Ascending aorta (tissue), 2 donors: ENCODE measurements at regions not wholly inside any gene's neighbourhood (a gene's known extent, or its start where the extent isn't known, plus 50 kb on each side); places are given as distances from the start of the nearest gene placed in this dataset.

Source experiments
- DNase-seq, 2 donors: peaks; one replicate each; pipeline ENCODE4 v3.0.0-alpha.2; 2019; ENCODE audit warnings: low spot score in 2 of 2
- H3K27ac ChIP-seq, 2 donors: fragments of 200-600 bp; sonication (generic); one replicate each; pipeline ENCODE4 v1.5.1; 2016 to 2017; ENCODE audit warnings: mild to moderate bottlenecking in 1 of 2
- H3K27me3 ChIP-seq: fragments of 200-600 bp; sonication (generic); one replicate; pipeline ENCODE4 v1.5.1; 2017
- H3K36me3 ChIP-seq, 2 donors: fragments of 200-600 bp; sonication (generic); one replicate each; pipeline ENCODE4 v1.5.1; 2016
- H3K4me1 ChIP-seq, 2 donors: fragments of 200-600 bp; sonication (generic); one replicate each; pipeline ENCODE4 v1.5.1; 2016 to 2017; ENCODE audit warnings: mild to moderate bottlenecking in 1 of 2
- H3K4me3 ChIP-seq, 2 donors: fragments of 200-600 bp; sonication (generic); one replicate each; pipeline ENCODE4 v1.5.1; 2016 to 2017; ENCODE audit warnings: mild to moderate bottlenecking in 1 of 2
- H3K9me3 ChIP-seq, 2 donors: fragments of 200-600 bp; sonication (generic); one replicate each; pipeline ENCODE4 v1.5.1; 2016
- CTCF ChIP-seq, 3 experiments: fragments of 200-600 bp in 2 of 3; fragments of 450-650 bp in 1 of 3; sonication (generic) in 2 of 3; IDR thresholded peaks; one replicate each; pipeline ENCODE4 v1.5.1; 2016 to 2019; ENCODE audit warnings: antibody characterized with exemption in 3 of 3, mild to moderate bottlenecking in 1 of 3, moderate library complexity in 1 of 3
- intact Hi-C: fragments of 100-400 bp; cut with DNase I; formaldehyde crosslinking; loops from one replicate; pipeline ENCODE4 v1.15.1; 2023

- Histone ChIP-seq H3K27ac (no peak overlapping the region), H3K36me3 (no peaks in the 10 kb centered on the region), H3K9me3 (no peaks in the 10 kb centered on the region), H3K27me3 (no peaks in the 10 kb centered on the region), H3K4me1 (peaks cover 4 to 13% of the 10 kb centered on the region in 2 donors), H3K4me3 (no peak overlapping the region)
- TF ChIP-seq CTCF (IDR thresholded peaks at IDR 0.05): no peak
- DNase-seq: no peak
- intact Hi-C loops: no loop called here
Measured at GRCh38 chr5:56349461-56349860, 116.3 kb upstream of the ANKRD55 start.

- Histone ChIP-seq H3K27ac (no peak overlapping the region), H3K4me3 (no peak overlapping the region), H3K36me3 (no peaks in the 10 kb centered on the region), H3K9me3 (no peaks in the 10 kb centered on the region), H3K4me1 (peaks cover 4 to 6% of the 10 kb centered on the region in 2 donors), H3K27me3 (no peaks in the 10 kb centered on the region)
- TF ChIP-seq CTCF (IDR thresholded peaks at IDR 0.05): no peak
- no peak for DNase-seq
- intact Hi-C loops: no loop called here
Measured at GRCh38 chr5:56346741-56347535, 113.8 kb upstream of the ANKRD55 start.

- TF ChIP-seq CTCF (IDR thresholded peaks at IDR 0.05): no peak
- H3K27ac ChIP-seq: no peak overlapping the region
- intact Hi-C loops: no loop called here
- H3K4me1 ChIP-seq: peaks cover 4 to 6% of the 10 kb centered on the region in 2 donors
- no peaks in the 10 kb centered on the region for H3K27me3 ChIP-seq
- no peaks in the 10 kb centered on the region for H3K9me3 ChIP-seq
- DNase-seq: no peak
- no peak overlapping the region for H3K4me3 ChIP-seq
- H3K36me3 ChIP-seq: no peaks in the 10 kb centered on the region
Measured at GRCh38 chr5:56346044-56346710, 113.0 kb upstream of the ANKRD55 start.

GRCh38 chr5:56345352-56345751 is 112.2 kb upstream of the ANKRD55 start:
- intact Hi-C loops: no loop called here
- Histone ChIP-seq H3K27ac (no peak overlapping the region), H3K36me3 (no peaks in the 10 kb centered on the region), H3K4me1 (peaks cover 3 to 5% of the 10 kb centered on the region in 2 donors), H3K27me3 (no peaks in the 10 kb centered on the region), H3K9me3 (no peaks in the 10 kb centered on the region), H3K4me3 (no peak overlapping the region)
- no peak for DNase-seq
- no peak for TF ChIP-seq CTCF (IDR thresholded peaks at IDR 0.05)

- H3K27ac ChIP-seq: no peak overlapping the region
- no peak overlapping the region for H3K4me3 ChIP-seq
- H3K36me3 ChIP-seq: no peaks in the 10 kb centered on the region
- H3K9me3 ChIP-seq: no peaks in the 10 kb centered on the region
- no peak for TF ChIP-seq CTCF (IDR thresholded peaks at IDR 0.05)
- no peak for DNase-seq
- no peaks in the 10 kb centered on the region for H3K4me1 ChIP-seq
- intact Hi-C loops: no loop called here
- H3K27me3 ChIP-seq: no peaks in the 10 kb centered on the region
Measured at GRCh38 chr5:56344594-56344993, 111.5 kb upstream of the ANKRD55 start.
